GM12878 (cell line): ENCODE measurements at regions not wholly inside any gene's neighbourhood (a gene's known extent, or its start where the extent isn't known, plus 50 kb on each side); places are given as distances from the start of the nearest gene placed in this dataset.

Experiments used
- EZH2 ChIP-seq: IDR thresholded peaks from 2 replicates; pipeline ENCODE4 v1.6.1; 2012; ENCODE audit warnings: low read depth, mild to moderate bottlenecking, control low read depth, inconsistent platforms, low read length, borderline replicate concordance; ENCODE audit not compliant: control insufficient read depth
- MYC ChIP-seq: IDR thresholded peaks from 2 replicates; pipeline ENCODE4 v1.6.1; 2011; ENCODE audit warnings: mild to moderate bottlenecking, low read length, moderate library complexity, inconsistent platforms; ENCODE audit not compliant: insufficient read depth, insufficient replicate concordance, insufficient read length, severe bottlenecking
- POU2F2 ChIP-seq: IDR thresholded peaks from 3 replicates; pipeline ENCODE4 v1.6.1; 2011; ENCODE audit warnings: low read depth, mild to moderate bottlenecking, low read length, borderline replicate concordance
- ZNF687 ChIP-seq: fragments of 450-650 bp; IDR thresholded peaks from 2 replicates; pipeline ENCODE4 v1.6.1; 2017; ENCODE audit warnings: mild to moderate bottlenecking, moderate library complexity
- TF ChIP-seq, protein P1 (sequence below), 3 experiments: IDR thresholded peaks in 2 of 3; conservative IDR thresholded peaks in 1 of 3; 2 replicates each; pipeline ENCODE4 v1.5.1; 2011; ENCODE audit warnings: low read depth in 3 of 3, low read length in 3 of 3, mild to moderate bottlenecking in 3 of 3, control low read depth in 2 of 3, moderate library complexity in 2 of 3, inconsistent platforms in 1 of 3, mixed read lengths in 1 of 3; ENCODE audit not compliant: control insufficient read depth in 2 of 3, insufficient read depth in 1 of 3; ENCODE audit errors: extremely low read depth in 1 of 3

DNA sequence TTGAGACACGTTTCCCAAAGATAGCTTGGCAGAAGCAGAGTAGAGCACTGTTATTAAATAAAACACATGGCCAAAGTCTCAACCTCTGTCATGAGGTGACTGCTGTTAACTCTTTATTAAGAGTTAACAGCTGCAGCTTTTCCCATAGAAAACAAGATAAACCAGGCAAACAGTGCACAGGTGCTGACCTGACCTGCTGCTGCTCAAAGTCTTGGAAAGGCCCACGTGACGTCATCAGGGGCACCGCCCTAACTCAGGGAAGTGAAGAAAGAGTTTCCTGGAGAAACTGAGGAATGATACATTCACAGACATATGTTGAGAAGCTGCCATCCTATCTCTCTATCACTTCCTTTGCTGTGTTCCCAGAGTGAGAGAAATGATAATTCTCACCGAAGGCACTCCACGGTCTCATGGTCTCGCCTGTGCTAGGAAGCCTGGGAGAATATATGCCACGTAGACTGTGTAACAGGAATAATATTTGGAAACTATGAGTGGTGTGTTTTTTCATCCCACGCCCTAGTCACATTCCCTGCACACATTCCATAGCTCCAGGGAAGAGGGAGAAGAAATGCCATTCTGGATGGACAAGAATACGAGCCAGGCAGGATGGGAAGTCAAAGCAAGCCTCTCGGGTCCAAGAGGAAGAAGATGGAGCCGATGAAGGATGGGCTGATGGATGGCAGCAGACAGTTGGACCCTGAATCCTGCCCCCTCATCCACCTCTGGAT lies 146.2 kb upstream of the NFE2L3 start:
- TF ChIP-seq, protein P1, sequence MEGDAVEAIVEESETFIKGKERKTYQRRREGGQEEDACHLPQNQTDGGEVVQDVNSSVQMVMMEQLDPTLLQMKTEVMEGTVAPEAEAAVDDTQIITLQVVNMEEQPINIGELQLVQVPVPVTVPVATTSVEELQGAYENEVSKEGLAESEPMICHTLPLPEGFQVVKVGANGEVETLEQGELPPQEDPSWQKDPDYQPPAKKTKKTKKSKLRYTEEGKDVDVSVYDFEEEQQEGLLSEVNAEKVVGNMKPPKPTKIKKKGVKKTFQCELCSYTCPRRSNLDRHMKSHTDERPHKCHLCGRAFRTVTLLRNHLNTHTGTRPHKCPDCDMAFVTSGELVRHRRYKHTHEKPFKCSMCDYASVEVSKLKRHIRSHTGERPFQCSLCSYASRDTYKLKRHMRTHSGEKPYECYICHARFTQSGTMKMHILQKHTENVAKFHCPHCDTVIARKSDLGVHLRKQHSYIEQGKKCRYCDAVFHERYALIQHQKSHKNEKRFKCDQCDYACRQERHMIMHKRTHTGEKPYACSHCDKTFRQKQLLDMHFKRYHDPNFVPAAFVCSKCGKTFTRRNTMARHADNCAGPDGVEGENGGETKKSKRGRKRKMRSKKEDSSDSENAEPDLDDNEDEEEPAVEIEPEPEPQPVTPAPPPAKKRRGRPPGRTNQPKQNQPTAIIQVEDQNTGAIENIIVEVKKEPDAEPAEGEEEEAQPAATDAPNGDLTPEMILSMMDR (IDR thresholded peaks at IDR 0.05 in 2 of 3, conservative IDR thresholded peaks at IDR 0.05 in 1 of 3; ENCODE audit: control insufficient read depth in 2 of 3, extremely low read depth in 1 of 3, insufficient read depth in 1 of 3, low read depth in 3 of 3, low read length in 3 of 3): no peak
- TF ChIP-seq EZH2 (no peak), POU2F2 (no peak), ZNF687 (no peak), MYC (no peak)
